Hepatocyte (in vitro differentiated cells): ENCODE measurements at regions not wholly inside any gene's neighbourhood (a gene's known extent, or its start where the extent isn't known, plus 50 kb on each side); places are given as distances from the start of the nearest gene placed in this dataset.

Source experiments
- CTCF ChIP-seq: fragments of 200-600 bp; sonication (generic); IDR thresholded peaks from 2 replicates; pipeline ENCODE4 v1.5.1; 2016; ENCODE audit warnings: antibody characterized with exemption, mild to moderate bottlenecking; ENCODE audit not compliant: poor library complexity
- EZH2 ChIP-seq: fragments of 200-600 bp; sonication (generic); IDR thresholded peaks from 2 replicates; pipeline ENCODE4 v1.6.1; 2016; ENCODE audit warnings: antibody characterized with exemption, mild to moderate bottlenecking, borderline replicate concordance

GRCh38 chr13:76016799-76017400 lies 380.8 kb downstream of the LMO7 start:
- TF ChIP-seq CTCF: peak; percentile 36
- no peak for TF ChIP-seq EZH2
